Esophagus squamous epithelium (tissue), 4 donors: ENCODE measurements at regions not wholly inside any gene's neighbourhood (a gene's known extent, or its start where the extent isn't known, plus 50 kb on each side); places are given as distances from the start of the nearest gene placed in this dataset.

ENCODE experiments used
- POLR2A ChIP-seq, 4 donors: fragments of 450-650 bp; IDR thresholded peaks; one replicate each; pipeline ENCODE4 v1.6.1; 2017; ENCODE audit warnings: antibody characterized with exemption in 4 of 4, mild to moderate bottlenecking in 4 of 4, moderate library complexity in 3 of 4
- TF ChIP-seq, protein P1 (sequence below), 6 experiments: fragments of 450-650 bp in 4 of 6; fragments of 200-600 bp in 2 of 6; sonication (generic) in 2 of 6; IDR thresholded peaks; one replicate each; pipeline ENCODE4 v1.5.1; 2016 to 2019; ENCODE audit warnings: antibody characterized with exemption in 6 of 6, mild to moderate bottlenecking in 4 of 6, moderate library complexity in 4 of 6

DNA sequence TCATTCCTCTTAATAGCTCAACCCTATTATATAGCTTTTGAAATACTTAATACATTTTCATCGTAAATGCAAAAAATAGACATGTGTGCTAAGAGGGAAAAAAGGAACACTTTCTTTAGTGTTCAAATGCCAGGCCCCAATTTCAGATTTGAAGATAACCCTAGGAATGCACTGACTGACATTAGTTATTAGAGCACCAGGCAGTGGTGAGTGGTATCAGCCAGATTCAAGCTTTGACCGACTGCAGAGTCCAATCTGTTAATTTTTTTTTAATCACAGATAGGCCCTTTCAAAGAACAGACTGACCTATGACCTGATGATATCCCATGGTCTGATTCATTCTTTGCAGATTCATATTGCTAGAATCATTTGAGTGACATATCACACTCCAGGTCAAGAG lies 874.2 kb upstream of the CHORDC1 start:
- TF ChIP-seq POLR2A (IDR thresholded peaks at IDR 0.05), result no peak
- TF ChIP-seq, protein P1, sequence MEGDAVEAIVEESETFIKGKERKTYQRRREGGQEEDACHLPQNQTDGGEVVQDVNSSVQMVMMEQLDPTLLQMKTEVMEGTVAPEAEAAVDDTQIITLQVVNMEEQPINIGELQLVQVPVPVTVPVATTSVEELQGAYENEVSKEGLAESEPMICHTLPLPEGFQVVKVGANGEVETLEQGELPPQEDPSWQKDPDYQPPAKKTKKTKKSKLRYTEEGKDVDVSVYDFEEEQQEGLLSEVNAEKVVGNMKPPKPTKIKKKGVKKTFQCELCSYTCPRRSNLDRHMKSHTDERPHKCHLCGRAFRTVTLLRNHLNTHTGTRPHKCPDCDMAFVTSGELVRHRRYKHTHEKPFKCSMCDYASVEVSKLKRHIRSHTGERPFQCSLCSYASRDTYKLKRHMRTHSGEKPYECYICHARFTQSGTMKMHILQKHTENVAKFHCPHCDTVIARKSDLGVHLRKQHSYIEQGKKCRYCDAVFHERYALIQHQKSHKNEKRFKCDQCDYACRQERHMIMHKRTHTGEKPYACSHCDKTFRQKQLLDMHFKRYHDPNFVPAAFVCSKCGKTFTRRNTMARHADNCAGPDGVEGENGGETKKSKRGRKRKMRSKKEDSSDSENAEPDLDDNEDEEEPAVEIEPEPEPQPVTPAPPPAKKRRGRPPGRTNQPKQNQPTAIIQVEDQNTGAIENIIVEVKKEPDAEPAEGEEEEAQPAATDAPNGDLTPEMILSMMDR (IDR thresholded peaks at IDR 0.05), result no peak
